NT2/D1 (cell line): ENCODE measurements at regions not wholly inside any gene's neighbourhood (a gene's known extent, or its start where the extent isn't known, plus 50 kb on each side); places are given as distances from the start of the nearest gene placed in this dataset.

ENCODE experiments used
- DNase-seq: peaks from one replicate; pipeline ENCODE4 v3.0.0-alpha.2; 2011; ENCODE audit warnings: low read depth, low spot score
- H3K27me3 ChIP-seq: 2 replicates; pipeline ENCODE4 v1.6.0; 2011; ENCODE audit warnings: mild to moderate bottlenecking; ENCODE audit not compliant: insufficient read length, insufficient read depth
- H3K36me3 ChIP-seq: 2 replicates; pipeline ENCODE4 v1.6.1; 2011; ENCODE audit warnings: mild to moderate bottlenecking, low read length, mixed read lengths; ENCODE audit not compliant: insufficient read depth, insufficient read length
- H3K4me1 ChIP-seq: 2 replicates; pipeline ENCODE4 v1.5.1; 2011; ENCODE audit not compliant: insufficient read depth, insufficient read length
- H3K4me3 ChIP-seq: 2 replicates; pipeline ENCODE4 v1.5.1; 2011; ENCODE audit warnings: low read depth; ENCODE audit not compliant: insufficient read length
- H3K9ac ChIP-seq: 2 replicates; pipeline ENCODE4 v1.6.0; 2011; ENCODE audit warnings: low read depth; ENCODE audit not compliant: insufficient read length
- H3K9me3 ChIP-seq: 2 replicates; pipeline ENCODE4 v1.5.1; 2011; ENCODE audit warnings: mild to moderate bottlenecking, low read length; ENCODE audit not compliant: insufficient read depth
- SUZ12 ChIP-seq: IDR thresholded peaks from 2 replicates; pipeline ENCODE4 v1.6.1; 2011; ENCODE audit not compliant: insufficient read length, insufficient read depth; ENCODE audit errors: extremely low read depth
- YY1 ChIP-seq: IDR thresholded peaks from 2 replicates; pipeline ENCODE4 v1.6.1; 2011; ENCODE audit not compliant: insufficient read length, insufficient read depth
- ZNF274 ChIP-seq: IDR thresholded peaks from 2 replicates; pipeline ENCODE4 v1.6.1; 2011; ENCODE audit warnings: mild to moderate bottlenecking, low read depth, low read length

GRCh38 chr17:72349491-72349995 lies 228.7 kb downstream of the SOX9 start:
- Histone ChIP-seq H3K9ac (no peak overlapping the region), H3K4me3 (no peak overlapping the region), H3K4me1 (peaks cover 6% of the 10 kb centered on the region), H3K9me3 (no peaks in the 10 kb centered on the region), H3K36me3 (no peaks in the 10 kb centered on the region), H3K27me3 (no peaks in the 10 kb centered on the region)
- TF ChIP-seq SUZ12 = no peak
- TF ChIP-seq ZNF274 = no peak
- TF ChIP-seq YY1 = no peak
- DNase-seq = no peak

DNA sequence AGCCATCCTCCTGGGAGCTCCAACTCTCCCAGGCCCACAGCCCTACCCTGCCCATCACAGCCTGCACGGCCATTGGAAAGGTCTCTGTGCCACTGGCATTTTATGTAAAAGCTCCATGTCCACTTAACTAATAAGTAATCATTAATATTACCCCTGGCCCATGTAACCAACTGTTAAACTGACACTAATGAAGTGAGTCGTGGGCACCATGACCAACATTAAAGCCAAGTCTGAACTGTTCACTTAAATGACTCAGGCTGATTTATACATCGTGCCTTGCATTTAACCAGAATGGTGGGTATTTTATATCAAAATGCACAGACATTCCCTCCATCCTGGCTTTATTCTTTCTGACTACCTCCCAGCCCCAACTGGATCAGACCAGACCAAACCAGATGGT lies 229.3 kb downstream of the SOX9 start:
- TF ChIP-seq SUZ12 (no peak), ZNF274 (no peak), YY1 (no peak)
- H3K36me3 ChIP-seq = no peaks in the 10 kb centered on the region
- no peaks in the 10 kb centered on the region for H3K27me3 ChIP-seq
- peaks cover 6% of the 10 kb centered on the region for H3K4me1 ChIP-seq
- no peak overlapping the region for H3K4me3 ChIP-seq
- no peaks in the 10 kb centered on the region for H3K9me3 ChIP-seq
- no peak overlapping the region for H3K9ac ChIP-seq
- no peak for DNase-seq

GRCh38 chr17:72351365-72351764 lies 230.5 kb downstream of the SOX9 start:
- no peak for TF ChIP-seq YY1
- no peak for TF ChIP-seq SUZ12
- no peak for TF ChIP-seq ZNF274
- Histone ChIP-seq H3K4me1 (peaks cover 6% of the 10 kb centered on the region), H3K9me3 (no peaks in the 10 kb centered on the region), H3K36me3 (no peaks in the 10 kb centered on the region), H3K4me3 (no peak overlapping the region), H3K9ac (no peak overlapping the region), H3K27me3 (no peaks in the 10 kb centered on the region)
- DNase-seq = no peak

- no peak overlapping the region for H3K9ac ChIP-seq
- no peak overlapping the region for H3K4me3 ChIP-seq
- H3K27me3 ChIP-seq = no peaks in the 10 kb centered on the region
- H3K36me3 ChIP-seq = no peaks in the 10 kb centered on the region
- no peak for DNase-seq
- TF ChIP-seq ZNF274 (no peak), YY1 (no peak), SUZ12 (no peak)
- H3K9me3 ChIP-seq = no peaks in the 10 kb centered on the region
- H3K4me1 ChIP-seq = peaks cover 6% of the 10 kb centered on the region
These were observed 231.1 kb downstream of the SOX9 start for GRCh38 chr17:72351884-72352346.

DNA sequence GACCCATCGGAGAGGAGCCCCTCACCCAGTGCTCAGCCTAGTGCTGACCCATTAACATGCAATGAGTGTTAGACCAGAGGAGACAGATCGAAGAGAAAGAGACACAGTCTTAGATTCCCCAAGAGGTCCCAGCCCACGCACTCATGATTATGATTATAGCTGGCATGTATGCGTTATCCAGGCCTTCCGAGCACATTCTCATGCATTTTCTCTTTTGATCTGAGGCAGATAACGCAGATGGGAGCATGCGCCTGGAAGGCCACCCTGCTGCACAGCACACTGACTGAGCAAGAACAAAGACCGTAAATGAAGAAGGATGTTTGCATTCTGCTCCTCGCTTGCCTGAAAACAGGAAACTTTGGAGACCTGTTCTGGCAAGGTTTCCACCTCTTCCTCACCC lies 232.7 kb downstream of the SOX9 start:
- Histone ChIP-seq H3K36me3 (no peaks in the 10 kb centered on the region), H3K4me1 (peaks cover 6% of the 10 kb centered on the region), H3K4me3 (no peak overlapping the region), H3K27me3 (no peaks in the 10 kb centered on the region), H3K9ac (no peak overlapping the region), H3K9me3 (no peaks in the 10 kb centered on the region)
- DNase-seq = no peak
- TF ChIP-seq YY1 = no peak
- TF ChIP-seq SUZ12 = no peak
- TF ChIP-seq ZNF274 = no peak

DNA sequence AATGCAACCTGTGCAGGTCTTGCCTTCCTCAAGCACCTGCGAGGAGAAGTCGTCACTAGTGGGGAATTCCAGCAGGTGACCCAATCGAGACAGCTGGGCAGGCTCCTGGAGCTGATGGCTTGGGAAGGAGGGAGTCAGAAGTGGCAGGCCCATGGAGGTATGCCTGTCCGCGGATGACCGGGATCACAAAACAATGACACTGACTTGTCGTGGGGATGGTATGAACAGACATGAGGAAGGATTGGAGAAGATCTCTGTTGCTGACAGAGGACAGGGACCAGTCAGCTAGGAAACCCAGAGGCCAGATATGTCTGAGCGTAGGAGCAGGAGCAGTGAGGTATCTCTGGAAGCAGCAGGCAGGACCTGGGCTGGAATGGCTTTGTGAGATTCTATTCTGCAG lies 233.3 kb downstream of the SOX9 start:
- TF ChIP-seq YY1 (no peak), ZNF274 (no peak), SUZ12 (no peak)
- H3K27me3 ChIP-seq = no peaks in the 10 kb centered on the region
- no peak overlapping the region for H3K9ac ChIP-seq
- no peaks in the 10 kb centered on the region for H3K9me3 ChIP-seq
- peaks cover 6% of the 10 kb centered on the region for H3K4me1 ChIP-seq
- no peak for DNase-seq
- no peaks in the 10 kb centered on the region for H3K36me3 ChIP-seq
- no peak overlapping the region for H3K4me3 ChIP-seq

GRCh38 chr17:72357764-72358365 lies 237.0 kb downstream of the SOX9 start:
- no peak overlapping the region for H3K4me3 ChIP-seq
- no peaks in the 10 kb centered on the region for H3K9me3 ChIP-seq
- DNase-seq = no peak

GRCh38 chr17:72358465-72358864 lies 237.6 kb downstream of the SOX9 start:
- Histone ChIP-seq H3K4me1 (no peaks in the 10 kb centered on the region), H3K9ac (no peak overlapping the region), H3K27me3 (no peaks in the 10 kb centered on the region), H3K36me3 (no peaks in the 10 kb centered on the region), H3K9me3 (no peaks in the 10 kb centered on the region), H3K4me3 (no peak overlapping the region)
- no peak for TF ChIP-seq ZNF274
- no peak for TF ChIP-seq YY1
- no peak for TF ChIP-seq SUZ12
- DNase-seq = no peak

More at GRCh38 chr17:72357764-72358365, 237.0 kb downstream of the SOX9 start:
- no peaks in the 10 kb centered on the region for H3K36me3 ChIP-seq
- H3K27me3 ChIP-seq = no peaks in the 10 kb centered on the region
- no peaks in the 10 kb centered on the region for H3K4me1 ChIP-seq
- TF ChIP-seq ZNF274 (no peak), SUZ12 (no peak), YY1 (no peak)
- H3K9ac ChIP-seq = no peak overlapping the region
